HepG2 (cell line): ENCODE measurements at regions not wholly inside any gene's neighbourhood (a gene's known extent, or its start where the extent isn't known, plus 50 kb on each side); places are given as distances from the start of the nearest gene placed in this dataset.

Experiments
- ATAC-seq: fragments of 200-7000 bp; cut with Tn5 transposase; 3 replicates; pipeline ENCODE4 v1.9.1; 2020; ENCODE audit warnings: mild to moderate bottlenecking, moderate library complexity
- BruUV-seq: library from RNA; stranded (reverse); fragments of 400-500 nt; replicated peaks from 2 replicates; lab custom pipeline; 2021; lab: Mats Ljungman, UMichigan
- CTCF ChIA-PET: fragments of 300-600 bp; formaldehyde crosslinking; extraction: SDS; loops from one replicate; lab custom pipeline; 2021; ENCODE audit warnings: low total read pairs, inconsistent platforms, low intra/inter-chr PET ratio; lab: Yijun Ruan, JAX
- POLR2A ChIA-PET: fragments of 350-600 bp; sonication (Branson Sonifier 250); formaldehyde crosslinking; loops from one replicate; lab custom pipeline; 2020; ENCODE audit warnings: antibody characterized with exemption, inconsistent platforms; lab: Yijun Ruan, JAX
- DNase-seq: peaks from one replicate; pipeline ENCODE4 v3.0.0-alpha.2; 2015; ENCODE audit warnings: low spot score
- FAIRE-seq: peaks from 3 replicates; lab custom pipeline; 2011; peaks lifted over from hg19 to GRCh38; lab: Jason Lieb, UNC
- H2AFZ ChIP-seq: one replicate; pipeline ENCODE4 v1.6.1; 2011; ENCODE audit warnings: low read length, inconsistent platforms
- H3K27ac ChIP-seq: fragments of 300-600 bp; 3 replicates; pipeline ENCODE4 v1.8.0; 2011; ENCODE audit warnings: mixed run types, mild to moderate bottlenecking, mixed read lengths, low read length, inconsistent platforms; ENCODE audit not compliant: insufficient read depth; ENCODE audit errors: extremely low read length
- H3K27me3 ChIP-seq, 2 experiments: fragments of 200-600 bp in 1 of 2; 2 replicates in 1 of 2; 3 replicates in 1 of 2; pipeline versions ENCODE4 v1.6.0 to v1.8.0; 2011; ENCODE audit warnings: low read length in 2 of 2, mild to moderate bottlenecking in 2 of 2, moderate library complexity in 2 of 2, inconsistent platforms in 1 of 2; ENCODE audit not compliant: insufficient read depth in 2 of 2, control insufficient read depth in 1 of 2
- H3K36me3 ChIP-seq, 2 experiments: fragments of 200-600 bp in 1 of 2; replicated peaks in 1 of 2; 2 replicates in 1 of 2; 3 replicates in 1 of 2; pipeline versions ENCODE4 v1.5.1 to v1.8.0; 2011; ENCODE audit warnings: low read length in 2 of 2, inconsistent platforms in 1 of 2; ENCODE audit not compliant: insufficient read depth in 2 of 2, control insufficient read depth in 1 of 2
- H3K4me1 ChIP-seq: 2 replicates; pipeline ENCODE4 v1.5.1; 2012; ENCODE audit warnings: low read length, inconsistent platforms; ENCODE audit not compliant: insufficient read depth
- H3K4me2 ChIP-seq: 2 replicates; pipeline ENCODE4 v1.6.0; 2011; ENCODE audit warnings: low read depth, low read length, inconsistent platforms
- H3K4me3 ChIP-seq, 3 experiments: fragments of 200-600 bp in 1 of 3; sonication (generic), shearing (Covaris generic) in 1 of 3; replicated peaks in 1 of 3; 2 replicates each; pipeline ENCODE4 v1.5.1; 2011 to 2016; ENCODE audit warnings: low read length in 3 of 3, inconsistent platforms in 2 of 3, low read depth in 2 of 3, mild to moderate bottlenecking in 2 of 3, control low read depth in 1 of 3, mixed read lengths in 1 of 3; ENCODE audit not compliant: insufficient read depth in 1 of 3
- H3K79me2 ChIP-seq: one replicate; pipeline ENCODE4 v1.6.1; 2011; ENCODE audit warnings: low read length, inconsistent platforms; ENCODE audit not compliant: insufficient read depth
- H3K9ac ChIP-seq: 2 replicates; pipeline ENCODE4 v1.6.0; 2011; ENCODE audit warnings: mild to moderate bottlenecking, low read depth, low read length, inconsistent platforms; ENCODE audit not compliant: insufficient read depth
- H3K9me3 ChIP-seq: 2 replicates; pipeline ENCODE4 v1.5.1; 2012; ENCODE audit warnings: mild to moderate bottlenecking, low read length
- H4K20me1 ChIP-seq: 2 replicates; pipeline ENCODE4 v1.6.0; 2011; ENCODE audit warnings: inconsistent platforms, mild to moderate bottlenecking, low read length, moderate library complexity; ENCODE audit not compliant: insufficient read depth
- CAMTA2 ChIP-seq: sonication (generic); formaldehyde crosslinking; IDR thresholded peaks from 2 replicates; pipeline ENCODE4 v1.4.0; 2020; ENCODE audit warnings: mild to moderate bottlenecking, missing genetic modification reagents, borderline replicate concordance
- DR1 ChIP-seq: sonication (generic); formaldehyde crosslinking; IDR thresholded peaks from 2 replicates; pipeline ENCODE4 v1.8.0; 2021; ENCODE audit warnings: mild to moderate bottlenecking, missing genetic modification reagents, inconsistent platforms
- HOXD1 ChIP-seq: sonication (generic); formaldehyde crosslinking; IDR thresholded peaks from 2 replicates; pipeline ENCODE4 v1.5.0; 2020; ENCODE audit warnings: missing genetic modification reagents
- KDM1A ChIP-seq: IDR thresholded peaks from 2 replicates; pipeline ENCODE4 v1.6.1; 2016; ENCODE audit warnings: missing compliant biosample characterization
- NFYB ChIP-seq: sonication (generic); formaldehyde crosslinking; IDR thresholded peaks from 2 replicates; pipeline ENCODE4 v1.4.0; 2020; ENCODE audit warnings: missing genetic modification reagents
- ZNF24 ChIP-seq: fragments of 450-650 bp; IDR thresholded peaks from 2 replicates; pipeline ENCODE4 v1.6.1; 2017; ENCODE audit warnings: antibody characterized with exemption, mild to moderate bottlenecking
- ZNF33A ChIP-seq: sonication (generic); formaldehyde crosslinking; IDR thresholded peaks from 2 replicates; pipeline ENCODE4 v1.5.1; 2020; ENCODE audit warnings: missing genetic modification reagents, mild to moderate bottlenecking, moderate library complexity, borderline replicate concordance
- ZNF496 ChIP-seq: sonication (generic); formaldehyde crosslinking; IDR thresholded peaks from 2 replicates; pipeline ENCODE4 v1.8.1; 2023; ENCODE audit warnings: mild to moderate bottlenecking, moderate library complexity, missing genetic modification reagents; ENCODE audit not compliant: insufficient replicate concordance
- WGBS: methylation state at CpG from one replicate; pipeline ENCODE4 v1.1.6; 2017; ENCODE audit warnings: low lambda C conversion rate; 5-methylcytosine and 5-hydroxymethylcytosine counted together
- in situ Hi-C: cut with HindIII; loops from 2 replicates; pipeline ENCODE4 v1.10.0; 2017; ENCODE audit warnings: low pct_unique_long_range_greater_than_20kb; ENCODE audit not compliant: extremely low pct_ligation_motif_present
- intact Hi-C: fragments of 100-400 bp; cut with micrococcal nuclease; formaldehyde crosslinking; loops from one replicate; pipeline ENCODE4 v1.10.0; 2022; ENCODE audit not compliant: unreplicated experiment
- TF ChIP-seq, protein P1 (sequence below), 2 experiments: sonication (generic) in 1 of 2; formaldehyde crosslinking in 1 of 2; IDR thresholded peaks; 2 replicates each; pipeline versions ENCODE4 v1.4.0 to v1.6.1; 2018 to 2020; ENCODE audit warnings: missing genetic modification reagents in 2 of 2, borderline replicate concordance in 1 of 2, low read depth in 1 of 2, mild to moderate bottlenecking in 1 of 2, missing biosample characterization in 1 of 2
- TF ChIP-seq, protein P2 (sequence below): sonication (generic); formaldehyde crosslinking; IDR thresholded peaks from 2 replicates; pipeline ENCODE4 v1.5.0; 2020; ENCODE audit warnings: mild to moderate bottlenecking, missing genetic modification reagents
- TF ChIP-seq, protein P3 (sequence below): sonication (generic); formaldehyde crosslinking; IDR thresholded peaks from 2 replicates; pipeline ENCODE4 v1.8.1; 2023; ENCODE audit warnings: mild to moderate bottlenecking, missing genetic modification reagents, borderline replicate concordance
- TF ChIP-seq, protein P4 (sequence below): sonication (generic); formaldehyde crosslinking; IDR thresholded peaks from 2 replicates; pipeline ENCODE4 v1.4.0; 2020; ENCODE audit warnings: mild to moderate bottlenecking, missing genetic modification reagents
- TF ChIP-seq, protein P5 (sequence below): sonication (generic); formaldehyde crosslinking; IDR thresholded peaks from 2 replicates; pipeline ENCODE4 v1.5.1; 2020; ENCODE audit warnings: mild to moderate bottlenecking, missing genetic modification reagents, moderate library complexity
- TF ChIP-seq, protein P6 (sequence below): sonication (generic); formaldehyde crosslinking; IDR thresholded peaks from 2 replicates; pipeline ENCODE4 v1.8.0; 2022; ENCODE audit warnings: mild to moderate bottlenecking, missing genetic modification reagents; ENCODE audit not compliant: insufficient replicate concordance
- TF ChIP-seq, protein P7 (sequence below): conservative IDR thresholded peaks from 2 replicates; pipeline ENCODE4 v1.6.1; 2018; ENCODE audit warnings: missing genetic modification reagents

DNA sequence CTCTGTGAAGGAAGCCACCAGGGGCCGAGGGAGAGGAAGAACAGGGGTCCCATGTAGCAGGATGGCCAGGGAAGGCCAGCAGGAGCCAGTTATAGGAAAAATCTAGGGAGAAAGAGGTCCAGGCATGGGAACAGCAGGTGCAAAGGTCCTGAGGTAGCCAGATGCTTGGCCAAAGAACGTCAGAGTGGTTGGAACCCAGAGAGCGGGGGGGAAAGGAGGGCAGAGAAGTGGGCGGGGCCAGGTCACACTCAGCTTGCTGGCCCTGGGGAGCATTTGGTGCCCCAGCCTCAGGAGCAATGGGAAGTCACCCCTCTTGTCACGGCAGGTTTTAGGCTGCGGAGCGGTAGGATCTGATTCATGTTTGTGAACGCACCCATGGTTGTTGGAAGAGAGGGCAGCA is 180.5 kb downstream of the PHETA1 start:
- no peak for DNase-seq
- H3K27ac ChIP-seq = no peak overlapping the region
- BruUV-seq = no TSS peak
- H3K4me1 ChIP-seq = no peaks in the 10 kb centered on the region
- CTCF ChIA-PET = no interaction called here
- peaks cover 3 to 21% of the 10 kb centered on the region in 2 experiments; a peak in 3 of 5 replicates for H3K27me3 ChIP-seq
- no peaks in the 10 kb centered on the region for H3K79me2 ChIP-seq
- no peak for ATAC-seq
- intact Hi-C loops = no loop called here
- in situ Hi-C loops = no loop called here
- POLR2A ChIA-PET = no interaction called here
- no peaks in the 10 kb centered on the region for H4K20me1 ChIP-seq
- H3K4me3 ChIP-seq = no peak overlapping the region
- H3K36me3 ChIP-seq = no peaks in the 10 kb centered on the region
- no peak overlapping the region for H3K4me2 ChIP-seq
- H3K9me3 ChIP-seq = no peaks in the 10 kb centered on the region
- 3% methylated on average over 4 of the region's 8 CpGs for WGBS
- H3K9ac ChIP-seq = no peak overlapping the region
- FAIRE-seq = no peak
- no peak overlapping the region for H2AFZ ChIP-seq
- TF ChIP-seq DR1 (CRISPR knock-in tag) (no peak), ZNF24 (no peak), HOXD1 (CRISPR knock-in tag) (no peak), ZNF33A (no peak), KDM1A (CRISPR knock-in tag) (no peak), ZNF496 (CRISPR knock-in tag) (no peak), CAMTA2 (CRISPR knock-in tag) (no peak), NFYB (CRISPR knock-in tag) (no peak)
- TF ChIP-seq, protein P1, sequence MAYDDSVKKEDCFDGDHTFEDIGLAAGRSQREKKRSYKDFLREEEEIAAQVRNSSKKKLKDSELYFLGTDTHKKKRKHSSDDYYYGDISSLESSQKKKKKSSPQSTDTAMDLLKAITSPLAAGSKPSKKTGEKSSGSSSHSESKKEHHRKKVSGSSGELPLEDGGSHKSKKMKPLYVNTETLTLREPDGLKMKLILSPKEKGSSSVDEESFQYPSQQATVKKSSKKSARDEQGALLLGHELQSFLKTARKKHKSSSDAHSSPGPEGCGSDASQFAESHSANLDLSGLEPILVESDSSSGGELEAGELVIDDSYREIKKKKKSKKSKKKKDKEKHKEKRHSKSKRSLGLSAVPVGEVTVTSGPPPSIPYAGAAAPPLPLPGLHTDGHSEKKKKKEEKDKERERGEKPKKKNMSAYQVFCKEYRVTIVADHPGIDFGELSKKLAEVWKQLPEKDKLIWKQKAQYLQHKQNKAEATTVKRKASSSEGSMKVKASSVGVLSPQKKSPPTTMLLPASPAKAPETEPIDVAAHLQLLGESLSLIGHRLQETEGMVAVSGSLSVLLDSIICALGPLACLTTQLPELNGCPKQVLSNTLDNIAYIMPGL (CRISPR knock-in tag; IDR thresholded peaks at IDR 0.05; ENCODE audit: borderline replicate concordance in 1 of 2, low read depth in 1 of 2) = no peak
- TF ChIP-seq, protein P2, sequence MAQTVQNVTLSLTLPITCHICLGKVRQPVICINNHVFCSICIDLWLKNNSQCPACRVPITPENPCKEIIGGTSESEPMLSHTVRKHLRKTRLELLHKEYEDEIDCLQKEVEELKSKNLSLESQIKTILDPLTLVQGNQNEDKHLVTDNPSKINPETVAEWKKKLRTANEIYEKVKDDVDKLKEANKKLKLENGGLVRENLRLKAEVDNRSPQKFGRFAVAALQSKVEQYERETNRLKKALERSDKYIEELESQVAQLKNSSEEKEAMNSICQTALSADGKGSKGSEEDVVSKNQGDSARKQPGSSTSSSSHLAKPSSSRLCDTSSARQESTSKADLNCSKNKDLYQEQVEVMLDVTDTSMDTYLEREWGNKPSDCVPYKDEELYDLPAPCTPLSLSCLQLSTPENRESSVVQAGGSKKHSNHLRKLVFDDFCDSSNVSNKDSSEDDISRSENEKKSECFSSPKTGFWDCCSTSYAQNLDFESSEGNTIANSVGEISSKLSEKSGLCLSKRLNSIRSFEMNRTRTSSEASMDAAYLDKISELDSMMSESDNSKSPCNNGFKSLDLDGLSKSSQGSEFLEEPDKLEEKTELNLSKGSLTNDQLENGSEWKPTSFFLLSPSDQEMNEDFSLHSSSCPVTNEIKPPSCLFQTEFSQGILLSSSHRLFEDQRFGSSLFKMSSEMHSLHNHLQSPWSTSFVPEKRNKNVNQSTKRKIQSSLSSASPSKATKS (CRISPR knock-in tag) = no peak
- TF ChIP-seq, protein P3, sequence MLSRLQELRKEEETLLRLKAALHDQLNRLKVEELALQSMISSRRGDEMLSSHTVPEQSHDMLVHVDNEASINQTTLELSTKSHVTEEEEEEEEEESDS (CRISPR knock-in tag) = no peak
- TF ChIP-seq, protein P4, sequence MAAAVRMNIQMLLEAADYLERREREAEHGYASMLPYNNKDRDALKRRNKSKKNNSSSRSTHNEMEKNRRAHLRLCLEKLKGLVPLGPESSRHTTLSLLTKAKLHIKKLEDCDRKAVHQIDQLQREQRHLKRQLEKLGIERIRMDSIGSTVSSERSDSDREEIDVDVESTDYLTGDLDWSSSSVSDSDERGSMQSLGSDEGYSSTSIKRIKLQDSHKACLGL = no peak
- TF ChIP-seq, protein P5, sequence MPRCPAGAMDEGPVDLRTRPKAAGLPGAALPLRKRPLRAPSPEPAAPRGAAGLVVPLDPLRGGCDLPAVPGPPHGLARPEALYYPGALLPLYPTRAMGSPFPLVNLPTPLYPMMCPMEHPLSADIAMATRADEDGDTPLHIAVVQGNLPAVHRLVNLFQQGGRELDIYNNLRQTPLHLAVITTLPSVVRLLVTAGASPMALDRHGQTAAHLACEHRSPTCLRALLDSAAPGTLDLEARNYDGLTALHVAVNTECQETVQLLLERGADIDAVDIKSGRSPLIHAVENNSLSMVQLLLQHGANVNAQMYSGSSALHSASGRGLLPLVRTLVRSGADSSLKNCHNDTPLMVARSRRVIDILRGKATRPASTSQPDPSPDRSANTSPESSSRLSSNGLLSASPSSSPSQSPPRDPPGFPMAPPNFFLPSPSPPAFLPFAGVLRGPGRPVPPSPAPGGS = no peak
- TF ChIP-seq, protein P6, sequence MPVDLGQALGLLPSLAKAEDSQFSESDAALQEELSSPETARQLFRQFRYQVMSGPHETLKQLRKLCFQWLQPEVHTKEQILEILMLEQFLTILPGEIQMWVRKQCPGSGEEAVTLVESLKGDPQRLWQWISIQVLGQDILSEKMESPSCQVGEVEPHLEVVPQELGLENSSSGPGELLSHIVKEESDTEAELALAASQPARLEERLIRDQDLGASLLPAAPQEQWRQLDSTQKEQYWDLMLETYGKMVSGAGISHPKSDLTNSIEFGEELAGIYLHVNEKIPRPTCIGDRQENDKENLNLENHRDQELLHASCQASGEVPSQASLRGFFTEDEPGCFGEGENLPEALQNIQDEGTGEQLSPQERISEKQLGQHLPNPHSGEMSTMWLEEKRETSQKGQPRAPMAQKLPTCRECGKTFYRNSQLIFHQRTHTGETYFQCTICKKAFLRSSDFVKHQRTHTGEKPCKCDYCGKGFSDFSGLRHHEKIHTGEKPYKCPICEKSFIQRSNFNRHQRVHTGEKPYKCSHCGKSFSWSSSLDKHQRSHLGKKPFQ (CRISPR knock-in tag) = no peak
- TF ChIP-seq, protein P7, sequence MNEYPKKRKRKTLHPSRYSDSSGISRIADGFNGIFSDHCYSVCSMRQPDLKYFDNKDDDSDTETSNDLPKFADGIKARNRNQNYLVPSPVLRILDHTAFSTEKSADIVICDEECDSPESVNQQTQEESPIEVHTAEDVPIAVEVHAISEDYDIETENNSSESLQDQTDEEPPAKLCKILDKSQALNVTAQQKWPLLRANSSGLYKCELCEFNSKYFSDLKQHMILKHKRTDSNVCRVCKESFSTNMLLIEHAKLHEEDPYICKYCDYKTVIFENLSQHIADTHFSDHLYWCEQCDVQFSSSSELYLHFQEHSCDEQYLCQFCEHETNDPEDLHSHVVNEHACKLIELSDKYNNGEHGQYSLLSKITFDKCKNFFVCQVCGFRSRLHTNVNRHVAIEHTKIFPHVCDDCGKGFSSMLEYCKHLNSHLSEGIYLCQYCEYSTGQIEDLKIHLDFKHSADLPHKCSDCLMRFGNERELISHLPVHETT (CRISPR knock-in tag) = no peak
